Muscle of leg (tissue), 3 donors: ENCODE measurements at regions not wholly inside any gene's neighbourhood (a gene's known extent, or its start where the extent isn't known, plus 50 kb on each side); places are given as distances from the start of the nearest gene placed in this dataset.

ENCODE experiments used
- DNase-seq: peaks from one replicate; pipeline ENCODE4 v3.0.0; 2013
- H3K27ac ChIP-seq: one replicate; pipeline ENCODE4 v1.5.1; 2013; ENCODE audit warnings: mild to moderate bottlenecking, low read length, control low read depth
- H3K27me3 ChIP-seq: one replicate; pipeline ENCODE4 v1.6.1; 2013; ENCODE audit warnings: low read length; ENCODE audit not compliant: control insufficient read depth, insufficient read depth
- H3K36me3 ChIP-seq: one replicate; pipeline ENCODE4 v1.6.1; 2013; ENCODE audit warnings: low read length; ENCODE audit not compliant: control insufficient read depth, insufficient read depth
- H3K4me1 ChIP-seq: one replicate; pipeline ENCODE4 v1.6.1; 2013; ENCODE audit warnings: low read length; ENCODE audit not compliant: control insufficient read depth, insufficient read depth
- H3K4me3 ChIP-seq: one replicate; pipeline ENCODE4 v1.5.1; 2013; ENCODE audit warnings: low read length, control low read depth
- H3K9me3 ChIP-seq: replicated peaks from 2 replicates; pipeline ENCODE4 v1.6.1; 2013; ENCODE audit warnings: low read depth, low read length; ENCODE audit not compliant: control insufficient read depth
- WGBS: methylation state at CpG from one replicate; pipeline ENCODE4 v1.1.5; 2013; ENCODE audit warnings: missing lambda C conversion rate; ENCODE audit not compliant: insufficient coverage; 5-methylcytosine and 5-hydroxymethylcytosine counted together

DNA sequence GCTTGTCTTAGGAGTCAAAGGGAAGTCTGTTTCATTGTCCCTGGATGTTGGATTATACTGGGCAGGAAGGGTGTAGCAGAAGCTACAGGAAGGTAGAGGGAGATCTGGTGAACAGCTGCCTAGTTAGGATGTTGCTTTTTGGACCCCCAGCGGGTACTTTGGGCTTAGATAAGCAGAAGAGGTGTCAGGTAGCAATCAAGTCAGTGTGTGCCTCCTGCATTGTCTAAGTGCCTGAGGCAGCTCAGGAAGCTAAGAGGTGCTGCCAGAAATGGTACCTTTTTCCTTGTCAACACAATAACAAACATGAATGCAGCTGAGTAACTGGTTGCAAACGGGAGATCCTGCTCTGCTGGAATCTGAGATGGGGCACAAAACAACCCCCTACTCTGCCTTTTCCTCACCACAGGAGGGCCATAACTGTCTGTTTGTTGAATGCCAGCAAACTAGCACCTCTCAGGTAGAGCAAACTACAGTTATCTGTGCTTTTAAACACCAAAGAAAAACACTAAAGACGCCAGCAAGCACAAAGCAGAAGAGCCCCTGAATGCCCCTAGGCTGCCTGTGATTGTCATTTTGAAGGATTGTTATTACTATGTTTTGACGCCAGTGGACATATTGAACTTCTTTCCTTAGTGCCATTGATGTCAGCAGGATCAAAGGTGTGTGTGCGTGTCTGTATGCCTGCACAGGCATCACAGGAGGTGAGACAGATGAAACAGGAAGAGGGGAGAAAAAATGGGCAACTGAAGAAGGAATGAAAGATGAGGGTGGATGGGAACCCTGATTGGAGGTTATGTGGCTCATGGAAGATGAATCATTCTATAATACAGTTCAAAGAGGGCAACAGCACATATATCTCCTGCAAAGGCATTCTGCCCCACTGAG is 151.4 kb downstream of the ETAA1 start:
- Histone ChIP-seq H3K9me3 (peaks cover 7% of the 10 kb centered on the region), H3K27ac (no peak overlapping the region), H3K36me3 (no peaks in the 10 kb centered on the region), H3K4me3 (no peak overlapping the region), H3K27me3 (no peaks in the 10 kb centered on the region), H3K4me1 (no peaks in the 10 kb centered on the region)
- 39% methylated on average over 4 of the region's 5 CpGs for WGBS
- no peak for DNase-seq

DNA sequence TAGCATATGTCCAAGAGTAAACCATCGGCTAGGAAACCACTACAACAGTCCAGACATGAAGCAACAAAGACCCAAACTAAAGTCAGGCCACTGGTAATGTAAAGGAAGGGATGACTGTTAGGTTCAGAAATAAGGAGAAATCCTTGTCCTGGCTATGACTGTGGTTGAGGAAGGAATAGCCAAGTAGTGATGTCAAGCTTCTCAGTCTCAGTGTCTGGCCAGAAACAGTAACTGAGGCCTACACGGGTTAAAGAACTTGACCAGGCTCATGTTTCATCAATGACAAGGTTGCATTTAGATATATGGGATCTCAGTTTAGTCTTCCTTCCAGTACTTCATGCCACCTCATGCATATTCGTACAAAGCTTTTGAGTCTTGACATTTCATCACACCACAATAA is 162.0 kb downstream of the ETAA1 start:
- H3K9me3 ChIP-seq = no peaks in the 10 kb centered on the region
- WGBS = 80% methylated on average over 1 of the region's 3 CpGs

DNA sequence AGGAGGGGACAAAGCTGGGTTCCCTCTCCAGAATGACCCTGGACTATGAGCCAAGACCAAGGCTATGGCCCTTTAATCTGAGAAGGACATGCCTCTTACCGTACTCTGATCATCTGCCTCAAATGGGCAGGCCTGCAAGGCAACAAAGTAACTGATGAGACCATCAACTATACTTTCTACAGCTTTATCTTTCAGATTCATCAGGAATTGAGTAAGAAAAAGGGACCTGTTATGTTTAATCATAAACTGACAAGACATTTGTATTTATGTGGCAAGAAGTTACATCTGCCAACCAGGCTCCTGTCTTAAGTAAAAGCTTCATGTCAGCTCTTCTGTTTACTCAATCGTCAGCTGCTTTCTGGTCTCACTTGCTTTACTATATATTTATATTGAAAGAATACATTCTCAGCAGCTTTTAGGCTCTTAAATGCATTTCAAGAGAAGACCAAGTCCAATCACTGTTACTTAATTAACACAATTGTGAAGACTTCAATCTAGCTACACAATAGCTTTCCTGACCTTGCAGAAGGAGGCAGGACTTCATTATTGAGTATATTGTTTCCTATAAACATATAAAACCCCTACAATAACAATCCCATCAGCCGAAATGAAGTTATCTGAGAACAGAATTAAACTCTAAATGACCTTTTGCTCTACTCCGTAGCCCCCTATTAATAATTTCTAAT is 163.8 kb downstream of the ETAA1 start:
- no CpG with 5 or more reads among the region's 4 CpGs for WGBS
- Histone ChIP-seq H3K4me1 (no peaks in the 10 kb centered on the region), H3K36me3 (no peaks in the 10 kb centered on the region), H3K27me3 (no peaks in the 10 kb centered on the region), H3K4me3 (no peak overlapping the region), H3K9me3 (no peaks in the 10 kb centered on the region), H3K27ac (no peak overlapping the region)
- no peak for DNase-seq

More for the DNA sequence above, 162.0 kb downstream of the ETAA1 start:
- H3K27ac ChIP-seq = no peak overlapping the region
- no peak overlapping the region for H3K4me3 ChIP-seq
- H3K36me3 ChIP-seq = no peaks in the 10 kb centered on the region
- DNase-seq = no peak
- H3K27me3 ChIP-seq = no peaks in the 10 kb centered on the region
- H3K4me1 ChIP-seq = no peaks in the 10 kb centered on the region

DNA sequence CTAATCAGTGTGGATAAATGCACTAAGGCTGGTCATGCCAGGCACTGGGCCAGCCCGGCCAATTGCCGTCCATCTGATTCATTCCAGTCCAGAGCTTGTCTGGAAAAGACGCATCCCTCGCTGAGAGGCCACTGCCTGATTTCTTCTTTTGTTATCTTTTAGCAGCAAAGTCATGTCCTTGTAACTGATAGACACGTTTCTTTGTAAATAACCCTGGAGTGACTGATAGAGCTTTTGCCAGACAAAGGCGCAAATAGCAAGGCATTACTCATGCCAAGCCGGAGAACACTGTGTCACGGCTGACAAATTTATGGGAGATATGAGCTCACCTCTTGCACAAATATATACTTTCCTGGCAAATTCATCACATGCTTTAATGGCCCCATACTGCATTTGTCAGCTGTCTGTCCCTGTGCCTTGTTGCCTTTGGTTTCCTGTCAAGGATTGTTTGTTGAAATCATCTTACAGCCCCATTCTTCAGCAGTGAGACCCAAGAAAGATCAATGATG is 164.4 kb downstream of the ETAA1 start:
- Histone ChIP-seq H3K36me3 (no peaks in the 10 kb centered on the region), H3K27ac (no peak overlapping the region), H3K4me1 (no peaks in the 10 kb centered on the region), H3K9me3 (no peaks in the 10 kb centered on the region), H3K4me3 (no peak overlapping the region), H3K27me3 (no peaks in the 10 kb centered on the region)
- no peak for DNase-seq
- 64% methylated on average over 7 of the region's 8 CpGs for WGBS

DNA sequence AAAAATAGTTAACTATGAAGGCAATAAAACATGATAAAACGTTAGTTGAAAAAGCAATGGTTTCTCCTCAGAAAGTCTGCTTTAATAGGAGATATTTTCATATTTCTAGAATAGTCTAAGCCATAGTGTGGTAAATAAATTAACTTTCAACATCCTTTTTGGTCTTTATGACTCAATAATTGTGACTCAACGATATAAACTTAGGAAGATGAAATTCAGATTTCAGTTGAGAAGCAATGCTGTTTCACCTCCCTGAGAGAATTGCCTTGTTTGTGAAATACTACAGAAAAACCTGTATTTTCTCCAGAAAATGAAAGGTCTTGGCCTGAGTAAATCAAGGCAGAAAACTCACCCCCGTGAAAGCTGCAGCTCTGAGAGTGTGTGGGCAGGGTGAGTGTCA is 166.9 kb downstream of the ETAA1 start:
- no peaks in the 10 kb centered on the region for H3K9me3 ChIP-seq
- no peak overlapping the region for H3K27ac ChIP-seq
- H3K27me3 ChIP-seq = no peaks in the 10 kb centered on the region
- H3K4me1 ChIP-seq = no peaks in the 10 kb centered on the region
- no CpG with 5 or more reads among the region's 3 CpGs for WGBS
- no peak for DNase-seq
- H3K36me3 ChIP-seq = no peaks in the 10 kb centered on the region
- H3K4me3 ChIP-seq = no peak overlapping the region

DNA sequence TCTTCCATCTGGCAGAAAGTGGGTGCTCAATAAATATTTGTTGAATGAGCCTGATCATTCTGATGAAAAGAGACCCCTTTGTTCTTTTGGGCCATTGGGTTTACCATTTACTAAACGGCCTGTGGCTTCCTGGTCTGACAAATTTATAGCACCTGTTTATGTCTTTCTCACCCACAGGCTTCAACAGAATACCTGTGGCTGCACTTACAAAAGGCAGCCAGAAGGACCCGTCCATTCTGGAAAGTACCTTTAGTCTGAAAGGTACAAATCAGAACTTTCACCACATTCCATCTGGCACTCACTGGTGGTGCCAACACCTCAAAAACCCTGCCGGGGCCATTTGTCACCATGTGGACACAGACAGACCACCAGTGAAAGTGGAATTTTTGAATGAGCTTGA is 167.5 kb downstream of the ETAA1 start:
- Histone ChIP-seq H3K36me3 (no peaks in the 10 kb centered on the region), H3K27ac (no peak overlapping the region), H3K27me3 (no peaks in the 10 kb centered on the region), H3K4me3 (no peak overlapping the region), H3K9me3 (no peaks in the 10 kb centered on the region), H3K4me1 (no peaks in the 10 kb centered on the region)
- WGBS = 30% methylated on average over 1 of the region's 3 CpGs
- no peak for DNase-seq

DNA sequence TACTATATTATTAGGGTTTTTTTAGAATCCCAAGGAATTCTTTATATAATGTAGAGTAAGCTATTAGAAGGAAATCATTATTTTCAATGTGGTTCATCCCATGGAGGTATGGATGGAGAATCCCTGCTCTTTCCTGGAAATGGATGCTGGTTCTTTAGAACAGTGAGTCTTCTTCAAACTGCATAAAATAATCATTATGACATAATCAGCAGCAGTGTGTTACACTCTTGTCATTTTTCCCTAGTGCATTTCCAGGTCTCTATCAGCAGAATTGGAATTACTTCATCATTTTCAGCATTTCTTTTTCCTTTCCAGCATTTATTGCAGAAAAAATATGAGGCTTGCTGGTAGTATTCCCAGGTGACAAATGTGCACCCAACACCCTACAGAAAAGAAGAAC is 168.1 kb downstream of the ETAA1 start:
- Histone ChIP-seq H3K9me3 (no peaks in the 10 kb centered on the region), H3K27ac (no peak overlapping the region), H3K4me3 (no peak overlapping the region), H3K27me3 (no peaks in the 10 kb centered on the region), H3K36me3 (no peaks in the 10 kb centered on the region), H3K4me1 (no peaks in the 10 kb centered on the region)
- DNase-seq = no peak

DNA sequence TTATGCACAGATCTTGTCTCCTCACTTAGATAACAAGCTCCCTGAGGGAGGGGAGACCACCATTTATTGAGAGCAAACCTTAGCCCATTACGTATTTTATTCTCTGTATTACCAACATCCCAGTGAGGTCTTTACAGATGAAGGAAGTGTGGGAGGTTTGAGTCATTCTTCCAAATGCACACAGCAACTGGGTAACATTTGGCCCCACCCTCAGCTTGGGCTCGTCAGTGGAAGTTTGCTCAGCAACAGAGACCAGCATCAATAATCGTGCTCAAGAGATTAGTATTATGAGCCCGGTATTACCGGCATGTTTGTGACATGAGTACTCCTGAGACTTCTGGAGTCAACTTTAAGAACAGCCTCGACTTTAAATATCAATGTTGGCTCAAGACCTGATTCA is 168.6 kb downstream of the ETAA1 start:
- Histone ChIP-seq H3K27me3 (no peaks in the 10 kb centered on the region), H3K36me3 (no peaks in the 10 kb centered on the region), H3K4me1 (no peaks in the 10 kb centered on the region), H3K9me3 (no peaks in the 10 kb centered on the region), H3K4me3 (no peak overlapping the region), H3K27ac (no peak overlapping the region)
- WGBS = 90% methylated on average over 2 of the region's 6 CpGs
- no peak for DNase-seq

DNA sequence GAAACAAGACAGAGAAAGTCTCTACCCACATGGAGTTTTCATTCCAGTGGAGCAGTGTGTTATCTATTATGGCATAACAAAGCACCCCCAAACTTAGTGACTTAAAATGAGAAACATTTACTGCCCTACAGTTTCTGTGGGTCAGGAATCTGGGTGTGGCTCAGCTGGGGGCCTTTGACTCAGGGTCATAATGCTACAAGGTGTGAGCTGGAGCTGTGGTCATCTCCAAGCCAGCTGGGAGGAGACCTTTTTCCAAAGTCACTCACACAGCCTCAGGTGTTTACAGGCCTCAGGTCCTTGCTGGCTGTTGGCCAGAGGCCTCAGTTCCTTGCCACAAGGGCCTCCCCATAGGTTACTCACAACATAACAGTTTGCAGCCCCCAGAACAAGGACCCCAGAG is 169.2 kb downstream of the ETAA1 start:
- H3K36me3 ChIP-seq = no peaks in the 10 kb centered on the region
- H3K4me3 ChIP-seq = no peak overlapping the region
- no peaks in the 10 kb centered on the region for H3K27me3 ChIP-seq
- no peaks in the 10 kb centered on the region for H3K9me3 ChIP-seq
- no peak overlapping the region for H3K27ac ChIP-seq
- DNase-seq = no peak
- H3K4me1 ChIP-seq = no peaks in the 10 kb centered on the region

DNA sequence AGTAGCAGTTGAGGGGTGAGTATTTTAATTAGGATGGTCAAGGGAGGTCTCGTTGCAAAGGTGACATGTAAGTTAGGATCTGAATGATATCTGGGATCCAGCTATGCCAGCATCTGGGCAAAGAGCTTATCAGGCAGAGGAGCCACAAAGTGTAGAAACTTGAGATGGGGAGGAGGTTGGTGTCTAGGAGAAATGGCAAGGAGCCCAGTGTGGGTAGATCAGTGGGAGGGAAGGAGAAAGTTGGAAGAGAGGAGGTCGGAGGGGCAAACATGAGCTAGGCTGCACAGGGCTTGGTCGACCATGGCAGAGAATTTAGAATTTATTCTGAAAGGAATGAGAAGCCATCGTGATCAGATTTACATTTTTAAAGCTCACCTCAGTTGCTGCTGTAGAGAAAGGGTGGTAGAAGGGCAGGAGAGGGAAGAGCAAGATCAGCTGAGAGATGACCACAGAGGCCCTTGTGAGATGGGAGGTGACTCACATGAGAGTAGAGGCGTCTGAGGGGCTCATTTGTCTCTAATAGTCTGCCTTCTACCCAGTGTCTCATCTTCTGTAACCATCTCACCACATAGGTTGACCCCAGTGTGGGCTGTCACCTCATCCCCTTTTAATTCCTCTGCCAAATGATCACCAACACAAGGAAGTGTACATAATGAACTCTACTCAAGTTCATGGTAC is 170.0 kb downstream of the ETAA1 start:
- no peak overlapping the region for H3K27ac ChIP-seq

More for the DNA sequence above, 170.0 kb downstream of the ETAA1 start:
- Histone ChIP-seq H3K4me3 (no peak overlapping the region), H3K27me3 (no peaks in the 10 kb centered on the region), H3K36me3 (no peaks in the 10 kb centered on the region), H3K4me1 (no peaks in the 10 kb centered on the region), H3K9me3 (no peaks in the 10 kb centered on the region)
- 75% methylated on average over 4 of the region's 5 CpGs for WGBS
- no peak for DNase-seq
